NCI-H1105 (cell line): ENCODE measurements at regions not wholly inside any gene's neighbourhood (a gene's known extent, or its start where the extent isn't known, plus 50 kb on each side); places are given as distances from the start of the nearest gene placed in this dataset.

Experiments
- DNase-seq: peaks from one replicate; lab custom pipeline; 2025; lab: John Stamatoyannopoulos, UW

DNA sequence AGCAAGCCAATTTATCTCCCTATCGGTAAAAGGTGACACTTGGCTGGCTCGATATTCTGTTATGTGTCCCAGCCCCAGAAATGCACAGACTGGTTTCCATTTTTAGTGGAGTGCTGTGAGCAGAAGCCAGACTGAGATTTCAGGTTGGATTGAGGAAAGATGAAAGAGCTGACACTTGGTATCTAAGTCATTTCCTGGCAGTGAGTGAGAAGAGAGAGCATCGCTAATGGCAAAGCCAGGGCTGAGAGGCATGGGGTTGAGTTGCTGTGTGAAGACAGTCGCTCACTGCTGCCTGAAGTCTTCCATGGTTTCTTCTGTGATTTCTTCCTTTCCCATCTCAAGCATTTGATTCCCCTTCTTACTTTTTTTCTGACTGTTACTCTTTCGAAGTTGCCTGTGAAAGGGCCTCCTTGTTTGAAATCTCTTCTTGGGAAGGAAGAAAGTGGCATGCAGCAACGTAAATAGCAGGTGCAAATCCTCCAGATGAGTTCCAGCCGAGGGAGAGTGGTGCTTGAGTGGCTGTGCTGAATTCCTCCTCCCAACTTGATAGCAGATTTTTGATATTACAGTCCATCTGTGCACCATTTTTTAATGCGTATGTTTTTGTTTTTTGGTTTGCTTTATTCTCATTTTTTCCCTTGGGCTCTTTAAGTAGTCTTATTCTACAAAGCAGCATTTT, 109.2 kb upstream of the LIMCH1 start:
- DNase-seq: no peak

DNA sequence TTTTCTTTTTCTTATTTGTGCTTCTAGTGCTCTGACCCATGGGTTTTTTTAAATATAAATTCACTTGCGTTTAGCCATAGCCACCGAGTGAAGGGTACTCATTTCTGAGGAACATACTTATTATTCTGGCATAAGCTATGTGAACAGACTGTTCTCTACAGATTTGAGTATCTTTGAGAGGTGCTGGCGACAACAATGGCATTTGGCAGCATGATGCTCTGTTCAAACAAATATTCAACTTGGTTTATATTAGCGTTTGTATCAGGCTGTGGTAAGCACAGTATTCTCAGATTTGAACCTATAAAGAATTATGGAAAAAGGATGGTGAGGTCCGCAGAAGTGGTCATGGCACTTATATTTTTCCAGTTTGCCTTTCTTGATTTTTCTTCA, 108.7 kb upstream of the LIMCH1 start:
- DNase-seq: no peak

DNA sequence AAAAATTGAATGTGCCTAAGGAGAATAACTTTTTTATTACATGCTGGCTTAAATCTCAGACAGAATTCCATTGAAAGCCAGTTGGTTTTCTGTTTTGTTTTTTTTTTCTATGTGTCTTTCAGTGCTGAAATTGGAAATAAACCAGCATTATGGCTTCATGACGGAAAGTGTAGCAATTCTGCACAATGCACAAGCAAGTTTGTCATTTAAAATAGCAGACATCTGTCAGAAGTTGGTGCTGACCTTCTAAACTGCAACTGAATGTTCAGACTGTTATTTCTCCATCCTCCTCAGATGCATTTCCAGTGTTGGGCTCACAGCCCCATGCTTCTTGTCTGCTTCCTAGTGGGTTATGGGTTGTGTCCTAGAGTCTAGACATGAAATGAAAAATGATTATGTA, 107.2 kb upstream of the LIMCH1 start:
- DNase-seq: no peak

DNA sequence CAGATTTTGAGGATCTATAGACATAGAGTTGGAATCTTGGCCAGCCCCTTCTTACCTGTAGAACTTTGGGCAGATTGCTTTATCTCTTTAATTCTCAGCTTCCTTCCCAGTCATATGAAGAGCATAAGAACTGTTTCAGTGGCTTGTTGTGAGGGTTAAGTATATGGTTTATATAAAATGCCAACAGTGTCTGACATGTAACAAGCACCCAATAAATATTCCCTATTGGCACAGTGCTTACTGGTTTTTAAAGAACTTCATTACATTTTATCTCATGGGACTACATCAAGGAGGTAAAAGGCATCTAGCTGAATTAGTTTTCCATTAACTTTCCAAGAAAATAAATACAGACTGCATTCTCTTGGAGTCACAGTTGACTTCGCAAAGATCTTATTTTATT, 106.7 kb upstream of the LIMCH1 start:
- no peak for DNase-seq

DNA sequence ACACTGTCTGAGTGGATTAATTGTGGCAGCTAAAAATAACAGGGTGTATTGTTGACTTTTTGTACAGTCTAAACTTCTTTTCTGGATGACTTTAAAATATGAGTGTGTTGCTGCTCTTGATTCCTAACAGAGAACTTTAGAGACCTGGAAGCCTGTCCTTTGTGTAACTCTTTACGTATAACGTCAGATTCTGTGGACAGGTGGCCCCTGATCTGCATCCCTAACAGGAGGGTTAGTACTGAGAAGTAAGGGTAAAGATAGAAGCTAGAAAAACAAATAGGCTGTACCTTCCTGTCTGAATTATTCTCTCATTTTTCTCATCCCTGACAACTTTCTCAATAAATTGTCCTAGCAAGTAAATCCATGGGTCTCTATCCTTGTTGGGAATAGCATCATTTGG, 105.7 kb upstream of the LIMCH1 start:
- DNase-seq: no peak

DNA sequence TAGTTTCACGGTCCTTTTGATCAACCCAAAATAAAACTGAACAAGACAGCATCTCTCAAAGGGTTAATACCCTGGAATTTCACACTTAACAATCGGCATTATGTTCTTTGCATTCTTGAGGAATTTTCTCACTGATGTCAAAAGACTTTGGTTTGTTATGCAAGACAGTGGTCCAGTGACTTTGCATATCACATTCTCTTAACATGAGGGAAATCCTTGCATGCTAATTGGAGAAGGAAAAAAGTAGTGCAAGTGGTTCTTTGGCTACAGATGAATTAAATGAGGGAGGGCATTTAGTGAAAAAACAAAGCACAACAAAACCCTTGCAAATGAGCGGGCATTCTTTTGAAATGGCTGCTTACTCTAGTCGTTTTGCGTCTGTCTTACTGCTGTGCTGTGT, 105.1 kb upstream of the LIMCH1 start:
- no peak for DNase-seq

DNA sequence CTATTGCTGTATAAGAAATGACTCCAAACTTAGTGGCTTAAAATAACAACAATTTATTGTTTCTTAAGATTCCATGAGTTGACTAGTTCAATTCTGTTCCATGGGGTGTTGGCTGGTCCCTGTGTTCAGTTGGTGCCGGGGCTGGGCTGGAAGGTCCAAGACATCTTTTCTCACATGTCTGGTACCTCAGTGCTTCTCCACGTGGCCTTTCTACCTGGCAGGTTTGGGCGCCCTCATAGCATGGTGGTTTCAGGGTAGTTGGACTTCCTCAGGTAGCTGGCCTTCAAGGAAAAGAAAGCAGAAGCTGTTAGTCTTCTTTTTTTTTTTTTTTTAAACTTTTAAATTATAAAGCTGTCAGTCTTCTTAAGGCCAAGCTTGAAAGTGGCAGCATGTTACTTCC, 104.6 kb upstream of the LIMCH1 start:
- no peak for DNase-seq

DNA sequence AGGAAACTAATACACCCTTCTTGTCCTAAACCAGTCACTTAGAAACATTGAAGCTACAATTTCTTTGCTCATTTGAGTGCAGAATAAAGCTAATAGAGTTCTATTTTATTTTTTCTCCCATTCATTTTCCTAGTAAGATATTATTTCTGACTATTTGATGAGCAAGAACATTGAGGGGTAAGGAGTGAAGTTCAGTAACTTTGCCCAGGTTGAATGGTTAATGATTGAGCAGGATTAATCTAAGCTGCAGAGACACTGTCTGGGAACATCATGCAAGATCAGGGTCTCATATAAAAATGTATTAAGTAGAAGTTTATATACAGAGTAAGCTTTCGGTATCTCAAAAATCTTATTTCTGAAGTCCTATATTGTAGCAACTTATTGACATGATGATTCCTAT, 102.4 kb upstream of the LIMCH1 start:
- no peak for DNase-seq

DNA sequence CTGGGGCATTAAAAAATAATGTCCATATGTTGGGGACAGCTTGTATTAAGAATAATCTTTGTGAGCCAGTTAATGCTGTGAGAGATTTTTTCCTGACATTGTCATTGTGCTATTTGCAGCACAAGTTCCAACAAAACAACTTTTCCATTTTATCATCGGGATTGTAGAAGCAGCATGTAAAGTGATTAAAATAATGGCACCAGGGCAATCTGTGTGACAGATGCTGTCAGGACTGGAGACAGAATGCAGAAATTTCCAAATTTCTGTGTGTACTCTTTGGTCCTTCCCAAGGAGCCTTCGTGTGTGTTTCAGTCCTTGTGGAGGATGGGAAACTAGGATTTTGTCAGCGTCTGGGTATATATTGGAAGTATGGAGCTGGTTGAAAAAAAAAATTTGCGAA, 101.5 kb upstream of the LIMCH1 start:
- DNase-seq: no peak

DNA sequence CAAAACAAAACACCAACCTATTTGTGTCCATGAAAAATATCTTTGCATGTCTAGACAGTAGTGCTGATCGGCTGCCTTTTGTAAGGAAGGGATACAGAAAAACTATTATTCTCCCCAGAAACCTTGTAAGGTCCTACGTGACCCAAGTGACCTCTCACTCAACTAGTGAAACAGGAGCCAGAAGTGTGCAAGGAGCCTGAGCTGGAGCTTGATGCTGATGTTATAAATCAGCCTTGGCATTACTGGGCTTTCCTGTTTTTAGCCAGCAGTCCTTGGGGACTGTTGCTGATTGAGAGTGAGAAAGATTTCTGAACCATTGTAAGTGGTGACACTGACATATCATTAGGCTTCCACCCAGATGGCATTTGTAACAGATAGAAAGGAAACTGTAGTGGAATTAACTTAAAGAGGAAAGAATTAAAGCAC, 100.8 kb upstream of the LIMCH1 start:
- DNase-seq: no peak

DNA sequence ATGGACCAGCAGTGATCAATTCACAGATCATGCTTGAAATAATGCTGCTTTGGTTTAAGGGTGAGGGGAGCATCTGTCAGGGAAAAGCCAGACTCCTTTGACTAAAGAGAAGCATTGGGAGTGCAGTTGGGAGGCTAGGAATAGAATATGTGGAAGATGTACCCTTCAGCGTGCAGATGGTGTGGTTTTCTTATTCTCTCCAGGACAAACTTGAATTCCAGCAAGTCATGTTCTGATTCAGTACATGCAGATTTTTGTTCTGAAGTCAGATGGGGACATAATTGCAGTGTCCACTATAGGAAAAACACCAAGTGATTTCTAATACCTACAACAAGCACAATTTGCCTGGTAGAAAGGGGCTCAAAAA, 99.0 kb upstream of the LIMCH1 start:
- DNase-seq: no peak

DNA sequence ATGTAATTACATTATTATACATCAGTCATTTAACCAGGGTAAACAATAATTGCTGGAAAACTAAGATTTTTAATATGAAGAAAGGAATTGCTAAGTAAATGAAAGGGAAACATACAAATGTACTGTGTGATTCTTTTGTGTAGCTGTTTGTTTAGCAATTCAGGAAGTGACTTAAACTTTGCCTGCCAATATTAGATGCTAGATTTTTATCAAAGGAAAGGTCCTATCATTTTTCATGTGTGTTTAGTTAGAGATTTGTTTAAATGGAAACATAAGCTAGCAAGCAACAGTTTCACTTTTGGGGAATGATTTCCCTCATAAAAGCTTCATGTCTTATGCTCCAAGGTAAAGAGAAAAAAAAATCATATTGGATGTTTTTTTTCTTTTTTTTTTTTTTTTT, 95.1 kb upstream of the LIMCH1 start:
- peak; percentile 14 for DNase-seq

DNA sequence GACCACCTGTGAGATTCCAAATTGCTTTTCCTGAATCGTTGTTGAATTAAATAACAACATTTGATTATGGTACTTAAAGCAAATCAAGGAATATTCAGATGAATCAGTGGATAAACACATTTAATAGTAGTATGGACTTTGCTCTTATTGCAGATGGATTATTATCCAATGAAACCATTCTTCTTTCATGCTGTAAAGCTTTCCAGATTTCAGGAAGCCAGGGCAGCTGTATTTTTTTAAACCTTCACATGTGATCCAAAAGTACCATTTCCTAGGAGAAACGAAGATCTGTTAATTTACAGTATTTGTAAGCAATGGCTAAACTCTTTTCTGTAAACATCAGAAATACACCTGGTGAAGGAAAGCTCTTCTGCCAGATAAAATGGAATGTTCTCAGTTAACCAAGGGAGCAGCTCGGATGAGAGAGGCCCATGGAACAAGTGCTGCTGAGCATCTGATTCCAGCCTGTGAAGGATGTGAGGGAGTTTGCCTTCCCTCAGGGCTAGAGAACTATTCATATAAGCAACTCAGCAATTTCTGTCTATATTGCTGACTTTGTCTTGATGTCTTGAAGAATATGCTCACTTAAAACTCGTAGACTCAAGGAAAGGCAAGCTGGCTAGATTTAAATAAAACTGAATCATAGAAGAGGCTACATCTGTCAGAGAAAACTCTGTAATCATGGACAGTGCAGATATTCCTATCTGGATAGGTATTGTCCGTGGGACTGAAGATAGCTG, 94.4 kb upstream of the LIMCH1 start:
- DNase-seq: no peak

DNA sequence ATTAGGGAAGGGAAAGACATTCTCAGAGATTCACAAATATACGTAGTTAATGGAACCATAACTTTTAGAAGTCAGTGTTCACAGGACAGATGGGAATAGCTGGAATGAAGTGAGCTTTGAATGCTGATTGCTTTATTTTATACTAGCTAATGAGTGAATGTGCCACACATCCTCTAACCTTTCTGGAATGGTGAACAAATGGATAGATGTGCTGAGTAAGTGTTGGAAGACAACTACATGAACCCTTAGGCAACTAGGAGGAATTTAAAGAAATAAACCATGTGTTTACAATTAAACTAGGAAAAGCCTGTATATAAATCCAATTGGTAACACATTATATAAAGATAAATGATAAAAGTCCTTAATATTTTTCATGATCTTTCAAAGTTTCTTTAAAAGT, 91.6 kb upstream of the LIMCH1 start:
- no peak for DNase-seq

DNA sequence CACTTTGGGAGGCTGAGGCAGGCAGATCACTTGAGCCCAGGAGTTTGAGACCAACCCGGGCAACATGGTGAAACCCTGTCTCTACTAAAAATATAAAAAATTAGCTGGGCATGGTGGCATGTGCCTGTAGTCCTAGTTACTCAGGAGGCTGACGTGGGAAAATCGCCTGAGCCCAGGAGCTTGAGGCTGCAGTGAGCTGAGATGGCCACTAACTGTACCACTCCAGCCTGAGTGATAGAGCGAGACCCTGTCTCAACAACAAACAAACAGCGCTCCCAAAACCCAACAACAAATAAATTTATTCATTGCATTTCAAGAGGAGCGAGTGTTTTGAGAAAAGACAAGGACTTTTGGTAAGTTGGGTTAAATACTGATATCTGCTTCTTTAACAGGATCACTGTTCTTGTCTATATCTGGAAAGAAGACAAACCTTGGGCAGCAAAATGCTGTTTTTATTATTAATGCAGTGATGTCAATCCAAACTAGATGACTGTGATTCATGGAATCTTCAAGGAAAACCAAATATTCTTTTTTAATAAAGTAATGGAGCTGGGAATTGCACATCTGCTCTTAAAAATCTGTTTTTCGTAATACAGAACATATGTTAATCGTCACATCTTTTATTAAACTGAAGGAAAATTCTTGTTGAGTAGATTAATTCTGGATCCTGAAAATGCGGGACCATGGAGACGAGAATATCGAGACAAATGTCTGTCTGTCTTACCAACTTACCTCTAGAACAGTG, 90.8 kb upstream of the LIMCH1 start:
- no peak for DNase-seq

DNA sequence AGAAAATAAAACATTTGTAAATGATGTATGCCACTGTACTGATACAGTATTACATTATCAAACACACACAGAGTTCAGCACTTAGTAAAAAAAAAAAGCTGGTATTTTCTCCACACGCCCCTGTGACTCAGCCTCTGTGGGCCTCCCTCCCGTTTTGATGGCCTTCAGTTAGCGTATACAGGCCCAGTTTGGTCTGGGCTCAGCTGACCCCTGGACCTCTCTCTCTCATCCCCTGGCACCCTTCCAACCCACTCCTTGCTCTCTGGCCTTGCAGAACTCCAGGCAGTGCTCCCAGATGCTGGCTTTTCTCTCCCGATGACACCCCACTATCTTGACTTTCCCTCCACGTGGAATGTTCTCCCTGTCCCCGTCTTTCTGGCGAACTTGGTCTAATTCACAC, 89.0 kb upstream of the LIMCH1 start:
- no peak for DNase-seq

DNA sequence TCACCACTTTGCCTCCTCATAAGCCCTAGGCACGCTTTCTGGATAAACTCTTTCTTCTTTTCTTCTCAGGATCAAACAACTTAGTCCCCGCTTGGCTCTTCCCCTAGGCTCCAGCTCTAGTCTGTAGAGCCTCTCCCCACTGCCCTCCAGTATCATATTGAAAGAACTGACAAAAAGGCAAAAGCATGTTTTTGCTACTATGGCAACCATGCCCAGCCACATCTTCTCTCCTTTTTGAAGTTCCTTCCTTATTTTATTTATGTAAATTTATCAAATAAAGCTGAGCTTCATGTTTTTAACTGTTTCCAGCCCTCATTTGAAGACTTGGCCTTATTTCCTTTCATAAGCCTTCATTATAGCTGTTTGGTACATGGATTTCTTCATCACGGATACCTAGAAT, 86.0 kb upstream of the LIMCH1 start:
- no peak for DNase-seq

DNA sequence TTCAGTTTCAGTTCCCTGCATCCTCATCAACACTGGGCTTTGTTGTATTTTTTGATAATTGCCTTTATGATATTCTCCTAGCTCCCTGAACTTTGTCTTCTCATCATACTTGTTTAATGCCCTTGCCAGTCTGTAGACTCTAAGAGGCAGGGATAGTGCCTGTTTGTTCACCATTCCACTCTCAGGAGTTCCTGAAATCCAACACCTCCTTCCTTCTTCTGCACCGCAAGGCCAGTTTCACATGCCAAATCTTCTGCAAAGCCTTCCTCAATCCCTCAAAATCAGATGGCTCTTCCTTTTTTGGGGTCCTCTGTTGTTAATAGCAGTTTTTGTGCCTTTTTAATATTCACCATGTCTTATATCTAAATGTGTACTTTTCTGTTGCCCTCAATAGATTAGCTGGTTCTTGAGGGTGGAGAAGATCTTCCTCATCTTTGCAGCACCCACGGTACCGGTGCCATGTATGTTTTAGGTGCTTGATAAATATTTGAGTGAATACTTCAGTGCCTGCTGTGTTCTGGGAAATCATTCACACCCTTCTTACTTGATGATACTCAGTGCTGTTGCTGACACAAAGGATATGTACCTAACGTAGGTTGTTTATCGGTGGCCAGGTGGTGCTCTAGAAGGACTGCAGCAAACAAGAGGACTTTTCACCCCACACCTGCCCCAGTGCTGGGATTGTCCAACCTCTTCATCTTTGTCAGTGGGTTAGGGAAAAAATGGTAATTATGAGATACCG, 85.3 kb upstream of the LIMCH1 start:
- no peak for DNase-seq

DNA sequence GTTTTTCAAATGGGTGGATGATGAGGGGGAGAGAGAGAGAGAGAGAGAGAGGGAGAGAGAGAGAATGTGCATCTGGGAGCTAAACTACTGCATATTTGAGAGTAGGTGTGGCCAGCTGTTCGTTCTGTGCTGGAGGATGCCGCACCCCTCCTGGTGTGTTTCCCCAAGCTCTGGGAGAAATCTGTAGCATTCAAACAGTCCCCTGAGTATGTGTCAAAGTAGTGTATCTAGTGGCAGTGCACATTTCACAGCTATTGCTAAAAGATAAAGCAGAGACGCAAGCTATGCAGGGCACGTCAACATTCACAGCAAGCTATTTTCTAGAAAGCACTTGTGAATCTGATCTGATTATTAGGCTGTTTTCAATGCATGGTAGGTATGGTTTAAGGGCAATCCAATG, 83.5 kb upstream of the LIMCH1 start:
- no peak for DNase-seq

DNA sequence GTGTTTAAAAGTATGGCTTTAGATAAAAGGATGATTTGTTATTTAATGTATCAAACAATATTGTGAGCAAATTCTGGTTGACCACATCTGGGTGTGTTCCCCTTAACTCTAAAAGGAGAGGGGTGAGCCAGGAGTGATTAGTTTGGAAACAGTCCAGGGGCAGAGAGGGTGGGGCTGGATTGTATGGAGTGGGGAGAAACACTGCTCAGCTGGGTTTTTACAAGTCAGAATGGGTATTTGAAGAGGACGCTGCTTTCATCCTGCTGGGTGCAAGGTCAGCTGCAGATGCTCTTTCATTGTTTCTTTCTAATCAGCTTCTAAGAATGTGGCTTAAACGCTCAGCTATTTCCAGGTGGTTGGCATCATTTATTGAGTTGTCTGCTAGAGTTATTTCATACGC, 82.8 kb upstream of the LIMCH1 start:
- DNase-seq: peak; percentile 12

DNA sequence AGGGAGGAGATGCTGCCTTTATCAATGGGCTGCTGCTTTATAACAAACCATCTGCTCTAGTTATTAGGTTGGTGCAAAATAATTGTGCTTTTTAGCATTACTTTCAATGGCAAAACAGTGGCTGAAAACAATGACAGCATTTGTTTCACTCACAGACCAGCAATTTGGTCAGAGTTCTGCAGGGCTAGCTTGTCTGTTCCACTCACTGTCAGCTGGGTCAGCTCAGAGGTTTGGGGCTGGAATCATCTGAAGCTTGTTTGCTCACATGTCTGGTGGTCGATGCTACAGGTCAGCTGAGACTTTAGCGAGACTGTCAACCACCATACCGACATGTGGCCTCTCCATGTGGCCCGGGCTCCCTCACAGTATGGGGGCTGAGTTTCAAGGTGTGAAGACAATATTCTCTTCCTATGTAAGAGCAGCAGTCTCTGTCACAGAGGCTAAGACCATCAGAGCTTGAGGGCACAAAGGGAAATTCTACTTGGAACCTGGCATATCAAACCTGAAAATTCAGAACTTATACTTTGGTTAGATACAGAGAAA, 81.3 kb upstream of the LIMCH1 start:
- no peak for DNase-seq

DNA sequence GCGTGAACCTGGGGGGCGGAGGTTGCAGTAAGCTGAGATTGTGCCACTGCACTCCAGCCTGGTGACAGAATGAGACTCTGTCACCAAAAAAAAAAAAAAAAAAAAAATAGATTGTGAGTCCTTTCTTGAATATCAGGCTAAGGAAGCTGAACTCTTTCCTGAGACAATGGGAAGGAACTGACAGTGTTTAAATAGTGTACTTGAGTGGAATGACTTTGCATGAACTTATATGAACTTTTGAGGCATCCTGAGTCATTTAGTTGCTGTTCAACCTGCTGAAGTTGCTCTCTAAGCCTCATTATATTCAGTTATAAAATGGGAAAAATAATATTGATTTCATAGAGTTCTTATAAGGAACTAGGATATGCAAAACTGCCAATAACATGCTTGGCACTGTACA, 79.3 kb upstream of the LIMCH1 start:
- no peak for DNase-seq
